GM12864 (cell line): ENCODE measurements at regions not wholly inside any gene's neighbourhood (a gene's known extent, or its start where the extent isn't known, plus 50 kb on each side); places are given as distances from the start of the nearest gene placed in this dataset.
A peak's percentile ranks its signal among the peaks of the same experiment; 100 is the strongest.
"Not testable (repeated sequence)": the region's sequence is repeated elsewhere in the genome, so short reads cannot be mapped to it uniquely, and the experiment has no call there.

Experiments
- DNase-seq: peaks from one replicate; pipeline ENCODE4 v3.0.0-alpha.2; 2011; ENCODE audit warnings: low read depth
- H3K4me3 ChIP-seq: 2 replicates; pipeline ENCODE4 v1.5.1; 2011; ENCODE audit warnings: mild to moderate bottlenecking, low read depth, low read length, control low read depth
- CTCF ChIP-seq: IDR thresholded peaks from 2 replicates; pipeline ENCODE4 v1.5.1; 2011; ENCODE audit warnings: low read depth, mild to moderate bottlenecking, moderate library complexity, low read length, control low read depth, inconsistent platforms; ENCODE audit errors: missing control alignments

- TF ChIP-seq CTCF = peak; percentile 53
- H3K4me3 ChIP-seq = no peak overlapping the region
- DNase-seq = no peak
These were observed 102.7 kb upstream of the CHD2 start for GRCh38 chr15:92797168-92798052.

GRCh38 chr15:92800013-92800412 lies 100.1 kb upstream of the CHD2 start:
- no peak for TF ChIP-seq CTCF
- H3K4me3 ChIP-seq = no peak overlapping the region
- no peak for DNase-seq

GRCh38 chr15:92800416-92801055 lies 99.6 kb upstream of the CHD2 start:
- not testable (repeated sequence) for DNase-seq, H3K4me3 ChIP-seq

- H3K4me3 ChIP-seq, DNase-seq: not testable (repeated sequence)
These were observed 98.9 kb upstream of the CHD2 start for GRCh38 chr15:92801056-92801773.

- TF ChIP-seq CTCF = no peak
- no peak for DNase-seq
- no peak overlapping the region for H3K4me3 ChIP-seq
These were observed 98.2 kb upstream of the CHD2 start for GRCh38 chr15:92801774-92802464.

GRCh38 chr15:92803536-92803851 lies 96.6 kb upstream of the CHD2 start:
- no peak for TF ChIP-seq CTCF
- H3K4me3 ChIP-seq = no peak overlapping the region

GRCh38 chr15:92803852-92804609 lies 96.1 kb upstream of the CHD2 start:
- no peak overlapping the region for H3K4me3 ChIP-seq
- no peak for TF ChIP-seq CTCF
- peak; percentile 48 for DNase-seq

More at GRCh38 chr15:92803536-92803851, 96.6 kb upstream of the CHD2 start:
- no peak for DNase-seq

GRCh38 chr15:92804610-92804936 lies 95.6 kb upstream of the CHD2 start:
- H3K4me3 ChIP-seq, DNase-seq: not testable (repeated sequence)
